ENCODE measurements at regions not wholly inside any gene's neighbourhood (a gene's known extent, or its start where the extent isn't known, plus 50 kb on each side); places are given as distances from the start of the nearest gene placed in this dataset.

DNA sequence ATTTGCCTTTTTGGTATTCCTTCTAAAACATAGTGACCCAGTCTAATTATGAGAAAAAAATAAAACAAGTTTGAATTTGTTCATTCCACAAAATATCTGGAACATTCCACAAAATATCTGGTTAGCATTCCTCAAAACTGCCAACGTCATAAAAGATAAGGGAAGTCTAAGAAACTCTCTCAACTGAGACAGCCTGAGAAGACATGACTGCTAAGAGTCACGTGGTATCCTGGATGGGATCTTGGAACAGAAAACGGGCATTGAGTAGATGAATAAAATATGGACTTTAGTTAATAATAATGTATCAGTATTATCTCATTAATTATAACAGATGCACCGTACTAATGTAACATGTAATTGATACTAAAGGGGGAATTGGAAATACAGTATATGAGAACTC, 280.9 kb downstream of the ARAP2 start:
- TF ChIP-seq POLR2AphosphoS5 (IDR thresholded peaks at IDR 0.05; ENCODE audit: low read depth, low read length), result no peak
- TF ChIP-seq, protein P1, sequence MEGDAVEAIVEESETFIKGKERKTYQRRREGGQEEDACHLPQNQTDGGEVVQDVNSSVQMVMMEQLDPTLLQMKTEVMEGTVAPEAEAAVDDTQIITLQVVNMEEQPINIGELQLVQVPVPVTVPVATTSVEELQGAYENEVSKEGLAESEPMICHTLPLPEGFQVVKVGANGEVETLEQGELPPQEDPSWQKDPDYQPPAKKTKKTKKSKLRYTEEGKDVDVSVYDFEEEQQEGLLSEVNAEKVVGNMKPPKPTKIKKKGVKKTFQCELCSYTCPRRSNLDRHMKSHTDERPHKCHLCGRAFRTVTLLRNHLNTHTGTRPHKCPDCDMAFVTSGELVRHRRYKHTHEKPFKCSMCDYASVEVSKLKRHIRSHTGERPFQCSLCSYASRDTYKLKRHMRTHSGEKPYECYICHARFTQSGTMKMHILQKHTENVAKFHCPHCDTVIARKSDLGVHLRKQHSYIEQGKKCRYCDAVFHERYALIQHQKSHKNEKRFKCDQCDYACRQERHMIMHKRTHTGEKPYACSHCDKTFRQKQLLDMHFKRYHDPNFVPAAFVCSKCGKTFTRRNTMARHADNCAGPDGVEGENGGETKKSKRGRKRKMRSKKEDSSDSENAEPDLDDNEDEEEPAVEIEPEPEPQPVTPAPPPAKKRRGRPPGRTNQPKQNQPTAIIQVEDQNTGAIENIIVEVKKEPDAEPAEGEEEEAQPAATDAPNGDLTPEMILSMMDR (IDR thresholded peaks at IDR 0.05 in 2 of 3, conservative IDR thresholded peaks at IDR 0.05 in 1 of 3; ENCODE audit: borderline replicate concordance in 1 of 3, insufficient read depth in 1 of 3, low read depth in 2 of 3, low read length in 2 of 3), result no peak
- TF ChIP-seq CBX3 (IDR thresholded peaks at IDR 0.05; ENCODE audit: low read depth), result no peak
- no peak for TF ChIP-seq MAX (IDR thresholded peaks at IDR 0.05)
- TF ChIP-seq SRF (IDR thresholded peaks at IDR 0.05; ENCODE audit: low read depth), result no peak
- TF ChIP-seq RAD21 (IDR thresholded peaks at IDR 0.05; ENCODE audit: low read depth), result no peak
- no peak for TF ChIP-seq SP1 (IDR thresholded peaks at IDR 0.05; ENCODE audit: low read depth)
- TF ChIP-seq TCF7L2 (IDR thresholded peaks at IDR 0.05; ENCODE audit: borderline replicate concordance, extremely low read depth, insufficient read depth, insufficient read length), result no peak
- no peak for TF ChIP-seq EZH2 (IDR thresholded peaks at IDR 0.05)
- TF ChIP-seq JUND (IDR thresholded peaks at IDR 0.05), result no peak
- no peak for TF ChIP-seq POLR2A (IDR thresholded peaks at IDR 0.05; ENCODE audit: borderline replicate concordance, extremely low read depth, insufficient read depth, insufficient read length)
- TF ChIP-seq YY1 (IDR thresholded peaks at IDR 0.05; ENCODE audit: extremely low read depth, insufficient replicate concordance, low read depth, low read length), result no peak
- TF ChIP-seq CEBPB (IDR thresholded peaks at IDR 0.05; ENCODE audit: low read depth), result no peak

Measured in HCT116 (cell line).